ENCODE measurements at regions not wholly inside any gene's neighbourhood (a gene's known extent, or its start where the extent isn't known, plus 50 kb on each side); places are given as distances from the start of the nearest gene placed in this dataset.

- no peak overlapping the region for H3K4me3 ChIP-seq
- peak overlapping the region in 3 of 4 donors; percentile 68 to 74 (median 69) for H3K27ac ChIP-seq
- peak; percentile 95 for ATAC-seq
- no peaks in the 10 kb centered on the region for H3K9me3 ChIP-seq
- peaks cover 0 to 12% (median 0%) of the 10 kb centered on the region in 3 donors for H3K4me1 ChIP-seq
- WGBS, 2 donors (ENCODE audit: low coverage in 1 of 2), result 32 to 76% methylated on average over 5 to 6 of the region's 20 CpGs
- peak; percentile 40 for TF ChIP-seq POLR2AphosphoS5 (IDR thresholded peaks at IDR 0.05)
- TF ChIP-seq CTCF (IDR thresholded peaks at IDR 0.05), result peak; percentile 62 to 88 (median 74)
- TF ChIP-seq POLR2A (IDR thresholded peaks at IDR 0.05), result no peak
- TF ChIP-seq EP300 (IDR thresholded peaks at IDR 0.05), result no peak
- H3K36me3 ChIP-seq, result no peaks in the 10 kb centered on the region
- no peaks in the 10 kb centered on the region for H3K27me3 ChIP-seq
Measured at GRCh38 chr2:64831134-64831976, 157.8 kb upstream of the SLC1A4 start.

GRCh38 chr2:64831977-64832328, 157.2 kb upstream of the SLC1A4 start:
- Histone ChIP-seq H3K4me3 (no peak overlapping the region), H3K36me3 (no peaks in the 10 kb centered on the region), H3K9me3 (no peaks in the 10 kb centered on the region), H3K27ac (peak overlapping the region in 3 of 4 donors; percentile 68 to 74 (median 69)), H3K4me1 (peaks cover 0 to 12% (median 0%) of the 10 kb centered on the region in 3 donors), H3K27me3 (no peaks in the 10 kb centered on the region)
- 80 to 84% methylated on average over 4 to 5 of the region's 6 CpGs for WGBS, 2 donors (ENCODE audit: low coverage in 1 of 2)
- no peak for ATAC-seq
- no peak for TF ChIP-seq POLR2AphosphoS5 (IDR thresholded peaks at IDR 0.05)
- TF ChIP-seq CTCF (IDR thresholded peaks at IDR 0.05), result no peak
- TF ChIP-seq POLR2A (IDR thresholded peaks at IDR 0.05), result no peak
- TF ChIP-seq EP300 (IDR thresholded peaks at IDR 0.05), result no peak

- Histone ChIP-seq H3K4me3 (no peak overlapping the region), H3K36me3 (no peaks in the 10 kb centered on the region), H3K27ac (no peak overlapping the region), H3K9me3 (no peaks in the 10 kb centered on the region), H3K4me1 (peaks cover 0 to 12% (median 0%) of the 10 kb centered on the region in 3 donors), H3K27me3 (no peaks in the 10 kb centered on the region)
- WGBS, 2 donors (ENCODE audit: low coverage in 1 of 2), result 83 to 100% methylated on average over 1 of the region's 1 CpG
- no peak for ATAC-seq
- TF ChIP-seq POLR2A (IDR thresholded peaks at IDR 0.05) (no peak), CTCF (IDR thresholded peaks at IDR 0.05) (no peak), POLR2AphosphoS5 (IDR thresholded peaks at IDR 0.05) (no peak), EP300 (IDR thresholded peaks at IDR 0.05) (no peak)
Measured at GRCh38 chr2:64832936-64833335, 156.3 kb upstream of the SLC1A4 start.

GRCh38 chr2:64836566-64836965, 152.6 kb upstream of the SLC1A4 start:
- H3K27ac ChIP-seq, result no peak overlapping the region
- 20% methylated on average over 2 of the region's 5 CpGs; no CpG with 5 or more reads in 1 of the 2 donors for WGBS, 2 donors (ENCODE audit: low coverage in 1 of 2)
- TF ChIP-seq POLR2AphosphoS5 (IDR thresholded peaks at IDR 0.05), result no peak

GRCh38 chr2:64837116-64837731, 152.0 kb upstream of the SLC1A4 start:
- no peak overlapping the region for H3K4me3 ChIP-seq
- no peaks in the 10 kb centered on the region for H3K27me3 ChIP-seq
- H3K36me3 ChIP-seq, result no peaks in the 10 kb centered on the region
- H3K4me1 ChIP-seq, result peaks cover 0 to 37% (median 0%) of the 10 kb centered on the region in 3 donors
- ATAC-seq, result no peak
- H3K27ac ChIP-seq, result no peak overlapping the region
- H3K9me3 ChIP-seq, result no peaks in the 10 kb centered on the region
- no peak for TF ChIP-seq POLR2AphosphoS5 (IDR thresholded peaks at IDR 0.05)
- no peak for TF ChIP-seq CTCF (IDR thresholded peaks at IDR 0.05)
- TF ChIP-seq POLR2A (IDR thresholded peaks at IDR 0.05), result no peak
- no peak for TF ChIP-seq EP300 (IDR thresholded peaks at IDR 0.05)
- 51 to 88% methylated on average over 8 to 10 of the region's 10 CpGs for WGBS, 2 donors (ENCODE audit: low coverage in 1 of 2)

More at GRCh38 chr2:64836566-64836965, 152.6 kb upstream of the SLC1A4 start:
- no peaks in the 10 kb centered on the region for H3K9me3 ChIP-seq
- H3K4me3 ChIP-seq, result no peak overlapping the region
- ATAC-seq, result no peak
- no peaks in the 10 kb centered on the region for H3K27me3 ChIP-seq
- peaks cover 0 to 35% (median 0%) of the 10 kb centered on the region in 3 donors for H3K4me1 ChIP-seq
- no peaks in the 10 kb centered on the region for H3K36me3 ChIP-seq
